Skeletal muscle tissue (tissue), 3 donors: ENCODE measurements at regions not wholly inside any gene's neighbourhood (a gene's known extent, or its start where the extent isn't known, plus 50 kb on each side); places are given as distances from the start of the nearest gene placed in this dataset.

Source experiments
- H3K27ac ChIP-seq: one replicate; pipeline ENCODE4 v1.7.0; 2013; ENCODE audit warnings: mild to moderate bottlenecking, low read depth, low read length, inconsistent platforms
- H3K27me3 ChIP-seq, 3 donors: one replicate each; pipeline ENCODE4 v1.7.0; 2013; ENCODE audit warnings: low read length in 3 of 3; ENCODE audit not compliant: control insufficient read depth in 3 of 3, insufficient read depth in 3 of 3
- H3K36me3 ChIP-seq, 3 donors: one replicate each; pipeline ENCODE4 v1.7.0; 2013; ENCODE audit warnings: low read length in 3 of 3; ENCODE audit not compliant: control insufficient read depth in 3 of 3, insufficient read depth in 3 of 3
- H3K4me1 ChIP-seq, 3 donors: one replicate each; pipeline ENCODE4 v1.7.0; 2013; ENCODE audit warnings: low read length in 3 of 3, mild to moderate bottlenecking in 3 of 3; ENCODE audit not compliant: control insufficient read depth in 3 of 3, insufficient read depth in 3 of 3
- H3K4me3 ChIP-seq, 3 donors: one replicate each; pipeline ENCODE4 v1.7.0; 2013; ENCODE audit warnings: low read length in 3 of 3
- H3K9ac ChIP-seq, 3 donors: one replicate each; pipeline ENCODE4 v1.7.0; 2013; ENCODE audit warnings: low read length in 3 of 3, mild to moderate bottlenecking in 3 of 3, moderate library complexity in 2 of 3, low read depth in 1 of 3
- H3K9me3 ChIP-seq, 3 donors: one replicate each; pipeline ENCODE4 v1.7.0; 2013; ENCODE audit warnings: low read length in 3 of 3; ENCODE audit not compliant: control insufficient read depth in 3 of 3
- donor health status: Osteomylitis.

- Histone ChIP-seq H3K9me3 (no peaks in the 10 kb centered on the region), H3K4me3 (no peak overlapping the region), H3K27me3 (no peaks in the 10 kb centered on the region), H3K27ac (no peak overlapping the region), H3K9ac (no peak overlapping the region), H3K36me3 (no peaks in the 10 kb centered on the region), H3K4me1 (no peaks in the 10 kb centered on the region)
These were observed 161.0 kb upstream of the GBE1 start for GRCh38 chr3:81922404-81922803.

- Histone ChIP-seq H3K4me3 (no peak overlapping the region), H3K36me3 (no peaks in the 10 kb centered on the region), H3K27me3 (no peaks in the 10 kb centered on the region), H3K27ac (no peak overlapping the region), H3K4me1 (no peaks in the 10 kb centered on the region), H3K9ac (no peak overlapping the region), H3K9me3 (no peaks in the 10 kb centered on the region)
These were observed 159.4 kb upstream of the GBE1 start for GRCh38 chr3:81920816-81921215.

GRCh38 chr3:81916890-81917289, 155.4 kb upstream of the GBE1 start:
- H3K27me3 ChIP-seq, result no peaks in the 10 kb centered on the region
- no peaks in the 10 kb centered on the region for H3K36me3 ChIP-seq
- H3K27ac ChIP-seq, result no peak overlapping the region
- H3K4me3 ChIP-seq, result no peak overlapping the region
- H3K9me3 ChIP-seq, result no peaks in the 10 kb centered on the region
- no peak overlapping the region for H3K9ac ChIP-seq
- H3K4me1 ChIP-seq, result no peaks in the 10 kb centered on the region

GRCh38 chr3:81913886-81914663, 152.6 kb upstream of the GBE1 start:
- no peaks in the 10 kb centered on the region for H3K27me3 ChIP-seq
- no peak overlapping the region for H3K27ac ChIP-seq
- H3K9me3 ChIP-seq, result no peaks in the 10 kb centered on the region
- no peaks in the 10 kb centered on the region for H3K4me1 ChIP-seq
- no peaks in the 10 kb centered on the region for H3K36me3 ChIP-seq
- H3K4me3 ChIP-seq, result no peak overlapping the region
- H3K9ac ChIP-seq, result no peak overlapping the region

- no peaks in the 10 kb centered on the region for H3K9me3 ChIP-seq
These were observed 149.8 kb upstream of the GBE1 start for GRCh38 chr3:81911221-81911620.

GRCh38 chr3:81910244-81910852, 148.9 kb upstream of the GBE1 start:
- H3K4me3 ChIP-seq, result no peak overlapping the region
- H3K4me1 ChIP-seq, result no peaks in the 10 kb centered on the region
- H3K36me3 ChIP-seq, result no peaks in the 10 kb centered on the region
- H3K9me3 ChIP-seq, result no peaks in the 10 kb centered on the region
- H3K9ac ChIP-seq, result no peak overlapping the region
- H3K27ac ChIP-seq, result no peak overlapping the region
- H3K27me3 ChIP-seq, result no peaks in the 10 kb centered on the region

More at GRCh38 chr3:81911221-81911620, 149.8 kb upstream of the GBE1 start:
- H3K4me3 ChIP-seq, result no peak overlapping the region
- no peak overlapping the region for H3K9ac ChIP-seq
- no peaks in the 10 kb centered on the region for H3K27me3 ChIP-seq
- no peaks in the 10 kb centered on the region for H3K36me3 ChIP-seq
- no peak overlapping the region for H3K27ac ChIP-seq
- H3K4me1 ChIP-seq, result no peaks in the 10 kb centered on the region

- Histone ChIP-seq H3K4me1 (no peaks in the 10 kb centered on the region), H3K9me3 (no peaks in the 10 kb centered on the region), H3K9ac (no peak overlapping the region), H3K36me3 (no peaks in the 10 kb centered on the region), H3K27ac (no peak overlapping the region), H3K27me3 (no peaks in the 10 kb centered on the region), H3K4me3 (no peak overlapping the region)
These were observed 148.4 kb upstream of the GBE1 start for GRCh38 chr3:81909796-81910195.

GRCh38 chr3:81908561-81908960, 147.1 kb upstream of the GBE1 start:
- Histone ChIP-seq H3K36me3 (no peaks in the 10 kb centered on the region), H3K9me3 (no peaks in the 10 kb centered on the region), H3K9ac (no peak overlapping the region), H3K27me3 (no peaks in the 10 kb centered on the region), H3K27ac (no peak overlapping the region), H3K4me1 (no peaks in the 10 kb centered on the region), H3K4me3 (no peak overlapping the region)

- Histone ChIP-seq H3K27me3 (no peaks in the 10 kb centered on the region), H3K9ac (no peak overlapping the region), H3K9me3 (no peaks in the 10 kb centered on the region), H3K36me3 (no peaks in the 10 kb centered on the region), H3K4me3 (no peak overlapping the region), H3K27ac (no peak overlapping the region), H3K4me1 (no peaks in the 10 kb centered on the region)
These were observed 136.9 kb upstream of the GBE1 start for GRCh38 chr3:81898336-81898735.

GRCh38 chr3:81894598-81894997, 133.2 kb upstream of the GBE1 start:
- H3K27me3 ChIP-seq, result no peaks in the 10 kb centered on the region
- H3K27ac ChIP-seq, result no peak overlapping the region
- peaks cover 0 to 13% (median 0%) of the 10 kb centered on the region in 3 donors for H3K4me1 ChIP-seq
- no peak overlapping the region for H3K9ac ChIP-seq
- no peaks in the 10 kb centered on the region for H3K36me3 ChIP-seq
- no peaks in the 10 kb centered on the region for H3K9me3 ChIP-seq
- H3K4me3 ChIP-seq, result no peak overlapping the region
